Rectal smooth muscle tissue (tissue), 1 donor: ENCODE measurements at regions not wholly inside any gene's neighbourhood (a gene's known extent, or its start where the extent isn't known, plus 50 kb on each side); places are given as distances from the start of the nearest gene placed in this dataset.
"Not testable (repeated sequence)": the region's sequence is repeated elsewhere in the genome, so short reads cannot be mapped to it uniquely, and the experiment has no call there.

ENCODE experiments used
- H3K27ac ChIP-seq: one replicate; pipeline ENCODE4 v1.7.0; 2013; ENCODE audit warnings: low read depth, low read length, inconsistent platforms
- H3K27me3 ChIP-seq: one replicate; pipeline ENCODE4 v1.7.0; 2013; ENCODE audit warnings: low read length; ENCODE audit not compliant: control insufficient read depth, insufficient read depth
- H3K36me3 ChIP-seq: one replicate; pipeline ENCODE4 v1.7.0; 2013; ENCODE audit warnings: low read length; ENCODE audit not compliant: control insufficient read depth, insufficient read depth
- H3K4me1 ChIP-seq: one replicate; pipeline ENCODE4 v1.7.0; 2013; ENCODE audit warnings: low read length; ENCODE audit not compliant: control insufficient read depth, insufficient read depth
- H3K4me3 ChIP-seq: one replicate; pipeline ENCODE4 v1.7.0; 2013; ENCODE audit warnings: low read length
- H3K9ac ChIP-seq: one replicate; pipeline ENCODE4 v1.7.0; 2013; ENCODE audit warnings: low read length

GRCh38 chr1:47685763-47686066 lies 247.9 kb downstream of the FOXD2 start:
- H3K4me1 ChIP-seq: no peaks in the 10 kb centered on the region
- H3K27me3 ChIP-seq: no peaks in the 10 kb centered on the region
- no peak overlapping the region for H3K9ac ChIP-seq
- no peak overlapping the region for H3K27ac ChIP-seq
- H3K36me3 ChIP-seq: no peaks in the 10 kb centered on the region
- H3K4me3 ChIP-seq: no peak overlapping the region

GRCh38 chr1:47686731-47687630 lies 249.1 kb downstream of the FOXD2 start:
- no peaks in the 10 kb centered on the region for H3K4me1 ChIP-seq
- no peak overlapping the region for H3K9ac ChIP-seq
- no peaks in the 10 kb centered on the region for H3K36me3 ChIP-seq
- H3K4me3 ChIP-seq: no peak overlapping the region
- H3K27me3 ChIP-seq: no peaks in the 10 kb centered on the region
- H3K27ac ChIP-seq: no peak overlapping the region

GRCh38 chr1:47687631-47688460 lies 250.0 kb downstream of the FOXD2 start:
- H3K4me3 ChIP-seq: no peak overlapping the region
- H3K4me1 ChIP-seq: no peaks in the 10 kb centered on the region
- no peaks in the 10 kb centered on the region for H3K36me3 ChIP-seq
- H3K9ac ChIP-seq: no peak overlapping the region
- H3K27me3 ChIP-seq: no peaks in the 10 kb centered on the region
- H3K27ac ChIP-seq: no peak overlapping the region

GRCh38 chr1:47688461-47689296 lies 250.8 kb downstream of the FOXD2 start:
- Histone ChIP-seq H3K27me3 (no peaks in the 10 kb centered on the region), H3K9ac (no peak overlapping the region), H3K4me1 (no peaks in the 10 kb centered on the region), H3K4me3 (no peak overlapping the region), H3K36me3 (no peaks in the 10 kb centered on the region), H3K27ac (no peak overlapping the region)

- Histone ChIP-seq H3K27me3 (no peaks in the 10 kb centered on the region), H3K36me3 (no peaks in the 10 kb centered on the region), H3K4me1 (no peaks in the 10 kb centered on the region), H3K9ac (no peak overlapping the region), H3K4me3 (no peak overlapping the region), H3K27ac (no peak overlapping the region)
Measured at GRCh38 chr1:47689894-47690293, 252.1 kb downstream of the FOXD2 start.

GRCh38 chr1:47690341-47691250 lies 252.8 kb downstream of the FOXD2 start:
- Histone ChIP-seq H3K4me3 (no peak overlapping the region), H3K27me3 (no peaks in the 10 kb centered on the region), H3K27ac (no peak overlapping the region), H3K36me3 (no peaks in the 10 kb centered on the region), H3K9ac (no peak overlapping the region), H3K4me1 (no peaks in the 10 kb centered on the region)

- not testable (repeated sequence) for H3K27ac ChIP-seq, H3K9ac ChIP-seq, H3K27me3 ChIP-seq, H3K36me3 ChIP-seq, H3K4me1 ChIP-seq, H3K4me3 ChIP-seq
Measured at GRCh38 chr1:47691293-47691692, 253.4 kb downstream of the FOXD2 start.

GRCh38 chr1:47692196-47692595 lies 254.4 kb downstream of the FOXD2 start:
- Histone ChIP-seq H3K27ac (no peak overlapping the region), H3K27me3 (no peaks in the 10 kb centered on the region), H3K36me3 (no peaks in the 10 kb centered on the region), H3K4me1 (no peaks in the 10 kb centered on the region), H3K9ac (no peak overlapping the region), H3K4me3 (no peak overlapping the region)

GRCh38 chr1:47693115-47693514 lies 255.3 kb downstream of the FOXD2 start:
- Histone ChIP-seq H3K4me1 (no peaks in the 10 kb centered on the region), H3K36me3 (no peaks in the 10 kb centered on the region), H3K27me3 (no peaks in the 10 kb centered on the region), H3K9ac (no peak overlapping the region), H3K4me3 (no peak overlapping the region), H3K27ac (no peak overlapping the region)

GRCh38 chr1:47694011-47694890 lies 256.4 kb downstream of the FOXD2 start:
- no peaks in the 10 kb centered on the region for H3K36me3 ChIP-seq
- H3K27me3 ChIP-seq: no peaks in the 10 kb centered on the region
- no peak overlapping the region for H3K4me3 ChIP-seq
- H3K9ac ChIP-seq: no peak overlapping the region
- no peaks in the 10 kb centered on the region for H3K4me1 ChIP-seq
- H3K27ac ChIP-seq: no peak overlapping the region

- Histone ChIP-seq H3K9ac (no peak overlapping the region), H3K27ac (no peak overlapping the region), H3K36me3 (no peaks in the 10 kb centered on the region), H3K27me3 (no peaks in the 10 kb centered on the region), H3K4me1 (no peaks in the 10 kb centered on the region), H3K4me3 (no peak overlapping the region)
Measured at GRCh38 chr1:47696404-47696736, 258.5 kb downstream of the FOXD2 start.
